NB4 (cell line): ENCODE measurements at regions not wholly inside any gene's neighbourhood (a gene's known extent, or its start where the extent isn't known, plus 50 kb on each side); places are given as distances from the start of the nearest gene placed in this dataset.

Experiments
- DNase-seq: peaks from one replicate; pipeline ENCODE4 v3.0.0; 2010; ENCODE audit warnings: low read depth
- H3K4me3 ChIP-seq: one replicate; pipeline ENCODE4 v1.5.1; 2011; ENCODE audit warnings: mild to moderate bottlenecking, low read depth, low read length, moderate library complexity
- MYC ChIP-seq: IDR thresholded peaks from 2 replicates; pipeline ENCODE4 v1.6.1; 2011; ENCODE audit warnings: low read depth, low read length
- POLR2A ChIP-seq: IDR thresholded peaks from 2 replicates; pipeline ENCODE4 v1.6.1; 2011; ENCODE audit warnings: mild to moderate bottlenecking; ENCODE audit not compliant: insufficient read length; ENCODE audit errors: extremely low read depth
- TF ChIP-seq, protein P1 (sequence below): IDR thresholded peaks from one replicate; pipeline ENCODE4 v1.5.1; 2012; ENCODE audit warnings: low read depth, low read length
- TF ChIP-seq, protein P2 (sequence below): IDR thresholded peaks from 2 replicates; pipeline ENCODE4 v1.6.1; 2011; ENCODE audit warnings: low read depth, low read length

DNA sequence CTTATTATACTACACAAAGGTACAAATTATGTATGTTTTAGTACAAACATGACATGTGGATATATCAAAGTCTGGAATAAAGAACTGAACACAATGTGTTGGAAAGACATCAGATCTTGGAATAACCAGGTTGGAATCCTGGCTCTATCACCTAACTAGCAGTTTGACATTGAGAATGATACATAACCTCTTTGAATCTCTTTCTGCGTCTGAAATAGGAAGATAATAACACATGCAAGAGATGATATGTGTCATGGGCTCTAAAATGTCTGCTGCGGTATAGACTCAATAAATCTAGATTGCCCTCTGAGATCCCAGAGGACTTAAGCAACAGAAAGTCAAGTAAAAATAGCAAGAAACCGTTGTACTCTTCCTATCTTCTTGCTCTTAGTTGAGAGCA is 66.8 kb upstream of the CCN2 start:
- no peak overlapping the region for H3K4me3 ChIP-seq
- no peak for DNase-seq
- TF ChIP-seq POLR2A (no peak), MYC (no peak)
- TF ChIP-seq, protein P1, sequence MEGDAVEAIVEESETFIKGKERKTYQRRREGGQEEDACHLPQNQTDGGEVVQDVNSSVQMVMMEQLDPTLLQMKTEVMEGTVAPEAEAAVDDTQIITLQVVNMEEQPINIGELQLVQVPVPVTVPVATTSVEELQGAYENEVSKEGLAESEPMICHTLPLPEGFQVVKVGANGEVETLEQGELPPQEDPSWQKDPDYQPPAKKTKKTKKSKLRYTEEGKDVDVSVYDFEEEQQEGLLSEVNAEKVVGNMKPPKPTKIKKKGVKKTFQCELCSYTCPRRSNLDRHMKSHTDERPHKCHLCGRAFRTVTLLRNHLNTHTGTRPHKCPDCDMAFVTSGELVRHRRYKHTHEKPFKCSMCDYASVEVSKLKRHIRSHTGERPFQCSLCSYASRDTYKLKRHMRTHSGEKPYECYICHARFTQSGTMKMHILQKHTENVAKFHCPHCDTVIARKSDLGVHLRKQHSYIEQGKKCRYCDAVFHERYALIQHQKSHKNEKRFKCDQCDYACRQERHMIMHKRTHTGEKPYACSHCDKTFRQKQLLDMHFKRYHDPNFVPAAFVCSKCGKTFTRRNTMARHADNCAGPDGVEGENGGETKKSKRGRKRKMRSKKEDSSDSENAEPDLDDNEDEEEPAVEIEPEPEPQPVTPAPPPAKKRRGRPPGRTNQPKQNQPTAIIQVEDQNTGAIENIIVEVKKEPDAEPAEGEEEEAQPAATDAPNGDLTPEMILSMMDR, result no peak
- TF ChIP-seq, protein P2, sequence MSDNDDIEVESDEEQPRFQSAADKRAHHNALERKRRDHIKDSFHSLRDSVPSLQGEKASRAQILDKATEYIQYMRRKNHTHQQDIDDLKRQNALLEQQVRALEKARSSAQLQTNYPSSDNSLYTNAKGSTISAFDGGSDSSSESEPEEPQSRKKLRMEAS, result no peak

DNA sequence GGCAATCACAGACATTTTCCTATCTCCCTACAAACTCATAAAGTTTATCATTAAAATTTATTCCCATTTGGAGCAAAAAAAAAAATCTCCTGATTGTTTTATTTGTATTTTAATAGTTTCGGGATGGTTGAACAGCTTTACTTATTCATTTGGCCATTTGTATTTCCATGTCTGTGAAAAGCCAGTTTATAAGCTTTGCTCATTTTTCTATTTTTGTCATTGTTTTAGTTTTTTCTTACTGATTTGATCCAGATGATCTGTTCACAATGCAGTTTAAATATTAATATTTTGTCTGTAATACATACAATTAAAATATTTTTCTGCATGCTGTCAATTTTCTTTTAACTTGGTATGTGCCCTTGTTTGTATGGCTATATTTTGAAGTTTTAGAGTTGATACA is 65.2 kb upstream of the CCN2 start:
- TF ChIP-seq, protein P1, result no peak
- TF ChIP-seq POLR2A (no peak), MYC (no peak)
- TF ChIP-seq, protein P2, result no peak
- no peak for DNase-seq
- no peak overlapping the region for H3K4me3 ChIP-seq

DNA sequence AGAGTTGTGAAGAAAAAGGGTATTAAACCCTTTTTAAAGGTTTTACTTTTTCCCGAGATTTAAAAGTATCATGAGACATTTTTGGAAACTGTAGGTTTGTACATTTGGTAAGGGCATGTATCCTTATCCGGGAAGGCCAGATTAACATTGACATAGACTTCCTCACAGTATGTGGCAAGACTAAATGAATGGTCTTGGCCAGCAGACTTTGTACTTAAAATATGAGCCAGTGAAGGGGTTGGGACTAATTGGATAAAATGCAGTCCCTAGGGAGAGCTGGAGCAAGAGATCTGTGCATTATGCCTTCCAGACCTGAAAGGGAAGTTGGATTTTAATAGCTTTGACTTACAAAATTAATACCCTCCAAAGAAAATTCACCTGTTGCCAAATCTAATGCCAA is 60.4 kb upstream of the CCN2 start:
- TF ChIP-seq, protein P1, result no peak
- TF ChIP-seq, protein P2, result no peak
- no peak for TF ChIP-seq MYC
- no peak for TF ChIP-seq POLR2A
- H3K4me3 ChIP-seq, result no peak overlapping the region
- DNase-seq, result no peak

DNA sequence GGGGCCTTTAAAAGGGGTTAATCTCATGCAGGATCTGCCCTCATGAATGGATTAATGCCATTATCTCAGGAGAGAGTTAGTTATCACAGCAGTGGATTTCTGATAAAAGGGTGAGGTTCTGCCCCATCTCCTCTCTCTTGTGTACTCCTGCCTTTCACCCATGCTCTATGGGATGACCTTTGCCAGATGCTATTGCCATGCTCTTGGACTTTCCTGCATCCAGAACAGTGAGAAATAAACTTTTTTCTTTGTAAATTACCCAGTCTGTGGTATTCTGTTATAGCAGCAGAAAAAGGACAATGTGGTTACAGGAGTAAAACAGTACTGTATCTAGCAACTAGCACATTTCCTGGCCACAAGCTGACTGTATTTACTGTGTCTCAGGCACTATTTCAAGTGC is 58.0 kb upstream of the CCN2 start:
- DNase-seq, result no peak
- H3K4me3 ChIP-seq, result no peak overlapping the region
- no peak for TF ChIP-seq MYC

DNA sequence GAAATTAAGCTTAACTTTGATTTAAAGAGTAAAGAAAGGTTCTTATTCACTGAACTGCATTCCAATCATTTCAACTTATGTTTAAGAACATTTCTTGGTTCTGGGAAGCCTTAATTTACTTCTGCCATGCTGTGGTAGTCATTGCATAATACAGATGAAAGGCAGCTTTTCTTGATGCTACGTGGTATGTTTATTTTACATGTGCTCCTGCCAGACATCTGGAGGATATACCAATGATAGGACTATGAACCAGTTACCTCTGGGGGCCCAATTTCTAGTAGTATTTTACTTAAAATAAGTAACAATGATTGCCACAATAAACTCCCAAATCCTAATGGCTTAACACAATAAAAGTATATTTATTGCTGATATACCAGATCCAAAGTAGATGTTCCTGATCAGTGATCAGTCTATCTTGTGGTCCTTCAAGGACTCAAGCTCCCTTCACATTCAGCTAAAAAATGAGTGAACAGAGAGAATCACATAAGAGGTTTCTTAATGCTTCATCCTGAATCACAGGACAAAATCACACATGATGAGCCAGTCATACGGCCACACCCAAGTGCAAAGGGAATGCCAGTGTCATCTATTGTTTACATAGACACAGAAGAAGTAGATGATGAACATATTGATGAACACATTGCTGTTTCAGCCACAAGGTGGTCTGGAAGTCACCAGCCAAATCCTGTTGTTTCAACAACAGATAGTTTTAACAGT is 56.5 kb upstream of the CCN2 start:
- no peak for DNase-seq
- H3K4me3 ChIP-seq, result no peak overlapping the region
- TF ChIP-seq, protein P2, result no peak
- TF ChIP-seq MYC, result no peak

DNA sequence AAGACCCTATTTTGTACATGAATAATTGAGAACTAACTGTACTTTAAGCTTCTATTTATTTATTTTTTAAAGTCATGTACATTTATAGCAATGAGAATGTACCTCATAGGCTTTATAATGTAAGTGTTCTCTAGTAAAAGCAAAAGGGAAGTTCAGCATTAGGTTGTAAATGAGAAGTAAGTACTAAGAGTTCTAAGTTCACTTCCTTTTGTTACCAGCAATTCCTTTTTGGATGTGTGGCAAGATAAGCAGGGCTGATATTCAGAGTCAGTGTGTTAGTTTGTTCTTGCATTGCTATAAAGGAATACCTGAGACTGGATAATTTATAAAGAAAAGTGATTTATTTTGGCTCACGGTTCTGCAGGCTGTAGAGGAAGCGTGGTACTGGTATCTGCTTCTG is 54.0 kb upstream of the CCN2 start:
- TF ChIP-seq MYC (no peak), POLR2A (no peak)
- TF ChIP-seq, protein P1, result no peak
- TF ChIP-seq, protein P2, result no peak
- DNase-seq, result no peak

DNA sequence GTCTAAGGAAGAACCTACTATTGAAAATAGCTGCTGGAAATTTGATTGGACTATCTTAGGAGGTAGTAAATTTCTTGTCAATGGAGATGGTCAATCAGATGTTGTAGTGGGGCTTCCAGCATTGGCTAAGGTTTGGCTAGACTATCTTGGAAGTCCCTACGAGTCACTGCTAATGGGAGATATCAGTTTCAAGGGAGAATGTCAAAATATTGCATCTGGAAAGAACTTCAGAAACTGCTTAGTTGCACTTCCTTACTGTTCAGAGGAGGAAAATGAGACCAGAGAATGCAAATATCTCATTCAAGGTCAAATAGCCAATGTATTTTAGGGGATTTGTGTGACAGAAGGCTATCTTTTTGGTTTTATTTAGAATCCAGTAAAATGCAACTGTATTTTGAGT is 53.5 kb upstream of the CCN2 start:
- no peak for DNase-seq
- TF ChIP-seq POLR2A (no peak), MYC (no peak)
- TF ChIP-seq, protein P1, result no peak
- TF ChIP-seq, protein P2, result no peak

More for the DNA sequence above, 54.0 kb upstream of the CCN2 start:
- H3K4me3 ChIP-seq, result no peak overlapping the region

More for the DNA sequence above, 53.5 kb upstream of the CCN2 start:
- no peak overlapping the region for H3K4me3 ChIP-seq
